NT2/D1 (cell line): ENCODE measurements at regions not wholly inside any gene's neighbourhood (a gene's known extent, or its start where the extent isn't known, plus 50 kb on each side); places are given as distances from the start of the nearest gene placed in this dataset.

Experiments used
- YY1 ChIP-seq: IDR thresholded peaks from 2 replicates; pipeline ENCODE4 v1.6.1; 2011; ENCODE audit not compliant: insufficient read length, insufficient read depth
- ZNF274 ChIP-seq: IDR thresholded peaks from 2 replicates; pipeline ENCODE4 v1.6.1; 2011; ENCODE audit warnings: mild to moderate bottlenecking, low read depth, low read length

DNA sequence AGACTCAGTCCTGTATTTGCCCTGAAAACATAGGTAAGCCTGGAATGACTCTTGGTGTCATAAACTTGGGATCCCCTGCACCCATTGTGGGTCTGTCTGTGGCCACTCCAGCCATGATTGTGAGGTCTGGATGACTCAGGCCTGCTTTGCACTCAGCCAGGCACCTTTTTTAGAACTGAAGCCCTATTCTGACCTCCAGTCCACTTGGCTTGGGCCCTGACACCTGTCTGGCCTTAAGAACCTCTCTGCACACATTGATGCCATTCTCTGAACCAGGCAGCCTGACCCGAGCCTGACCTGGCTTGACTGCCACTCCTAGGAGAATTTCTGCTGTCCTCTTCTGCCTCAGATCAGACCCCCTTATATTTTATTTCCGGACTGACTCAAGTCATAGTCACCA, 383.7 kb downstream of the MAFB start:
- TF ChIP-seq ZNF274 (no peak), YY1 (no peak)
